Stimulated activated CD4-positive, alpha-beta T cell treated with anti-CD3 and anti-CD28 coated beads, Interleukin-1b, Interleukin-23, amount 100 ng/mL, for 4 hours (primary cell): ENCODE measurements at regions not wholly inside any gene's neighbourhood (a gene's known extent, or its start where the extent isn't known, plus 50 kb on each side); places are given as distances from the start of the nearest gene placed in this dataset.

Experiments used
- DNase-seq, 2 donors: peaks; one replicate each; pipeline ENCODE4 v3.0.0-alpha.2; 2020; ENCODE audit warnings: low read depth in 2 of 2

GRCh38 chr5:56323505-56323904 lies 90.4 kb upstream of the ANKRD55 start:
- no peak for DNase-seq

DNA sequence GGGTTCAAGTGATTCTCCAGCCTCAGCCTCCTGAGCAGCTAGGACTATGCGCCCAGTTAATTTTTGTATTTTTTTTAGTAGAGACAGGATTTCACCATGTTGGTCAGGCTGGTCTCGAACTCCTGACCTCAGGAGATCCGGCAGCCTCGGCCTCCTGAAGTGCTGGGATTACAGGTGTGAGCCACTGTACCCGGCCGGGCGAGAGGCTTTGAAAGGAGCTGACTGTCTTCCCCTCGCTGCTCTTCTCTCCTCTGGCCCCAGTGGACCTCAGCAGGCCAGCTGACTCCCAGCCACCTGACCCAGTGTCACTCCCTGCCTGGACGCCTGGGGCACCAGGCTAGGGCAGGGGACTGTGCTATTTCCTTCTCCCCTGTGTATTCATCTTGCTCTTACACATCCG lies 89.5 kb upstream of the ANKRD55 start:
- no peak for DNase-seq

DNA sequence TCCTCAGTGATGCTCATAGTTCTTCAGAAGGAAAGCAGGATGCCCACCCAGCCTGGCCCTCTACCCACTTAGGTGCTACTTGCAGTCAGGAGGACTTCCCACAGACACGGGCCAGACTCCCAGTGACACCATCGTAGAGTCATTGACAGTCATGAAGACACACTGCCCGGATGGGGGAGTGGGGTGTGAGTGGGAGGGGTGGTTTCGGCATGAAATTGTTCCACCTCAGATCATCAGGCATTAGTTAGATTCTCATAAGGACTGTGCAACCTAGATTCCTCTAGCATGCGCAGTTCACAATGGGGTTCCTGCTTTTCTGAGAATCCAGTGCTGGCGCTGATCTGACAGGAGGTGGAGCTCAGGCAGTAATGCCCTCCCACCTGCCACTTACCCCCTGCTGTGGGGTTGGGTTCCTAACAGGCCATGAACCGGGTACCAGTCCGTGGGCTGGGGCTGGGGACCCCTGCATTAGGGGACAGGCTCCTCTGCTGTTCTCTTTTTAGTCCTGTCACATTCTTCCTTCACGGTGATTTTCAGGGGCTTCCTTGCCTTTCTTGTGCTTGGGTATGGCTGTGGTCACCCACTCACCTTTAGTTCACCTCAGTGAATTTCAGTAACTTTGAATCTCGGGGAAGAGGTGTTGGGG lies 88.2 kb upstream of the ANKRD55 start:
- DNase-seq: no peak

DNA sequence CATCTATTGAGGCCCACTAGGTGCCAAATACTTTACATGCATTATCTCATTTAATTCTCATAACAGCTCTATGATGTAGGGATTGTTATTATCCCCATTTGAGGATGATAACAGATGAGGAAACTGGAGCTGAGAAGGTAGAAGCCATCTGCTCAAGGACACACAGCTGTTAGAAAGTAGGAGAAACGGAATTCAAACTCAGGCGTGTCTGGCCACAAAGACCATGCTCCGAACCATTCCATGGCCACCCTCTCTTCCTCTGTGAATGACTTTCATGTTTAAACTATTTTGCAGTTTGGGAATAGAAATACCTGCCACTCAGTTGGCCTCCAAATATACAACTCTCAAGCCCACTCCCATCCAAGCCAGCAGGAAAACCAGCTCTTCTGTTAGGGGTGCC lies 87.6 kb upstream of the ANKRD55 start:
- no peak for DNase-seq

DNA sequence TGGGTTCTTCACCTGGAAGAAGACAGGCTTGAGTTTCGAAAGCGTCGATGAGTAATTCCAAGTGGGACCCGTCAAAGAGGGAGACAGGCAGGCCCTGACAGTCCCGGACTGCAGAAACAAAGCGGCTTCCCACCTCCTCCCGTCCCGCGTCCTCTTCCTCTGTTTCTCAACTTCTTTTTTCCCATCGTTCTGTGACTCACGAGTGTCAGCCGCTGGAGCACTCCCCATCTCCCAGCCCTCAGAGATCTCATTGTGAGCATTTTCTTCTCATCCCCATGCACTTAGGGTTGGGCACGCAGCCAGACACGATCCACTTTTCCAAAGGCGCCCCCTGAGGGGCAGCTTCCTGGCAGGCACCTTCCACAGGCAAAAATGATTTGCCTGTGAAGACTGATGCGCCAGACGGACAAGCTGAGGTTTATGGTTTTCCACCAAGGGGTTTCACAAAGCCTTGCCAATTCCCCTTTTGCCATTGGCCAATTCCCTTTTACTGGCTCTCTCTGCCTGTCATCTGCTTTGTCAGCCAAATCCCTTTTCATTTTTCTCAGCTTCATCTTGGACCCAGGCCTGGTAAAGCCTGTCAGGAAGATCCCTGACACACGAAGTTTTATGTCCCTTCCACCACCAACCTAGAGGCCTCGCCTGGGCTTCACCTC lies 86.5 kb upstream of the ANKRD55 start:
- DNase-seq: no peak

GRCh38 chr5:56317923-56318561 lies 84.9 kb upstream of the ANKRD55 start:
- DNase-seq: no peak

DNA sequence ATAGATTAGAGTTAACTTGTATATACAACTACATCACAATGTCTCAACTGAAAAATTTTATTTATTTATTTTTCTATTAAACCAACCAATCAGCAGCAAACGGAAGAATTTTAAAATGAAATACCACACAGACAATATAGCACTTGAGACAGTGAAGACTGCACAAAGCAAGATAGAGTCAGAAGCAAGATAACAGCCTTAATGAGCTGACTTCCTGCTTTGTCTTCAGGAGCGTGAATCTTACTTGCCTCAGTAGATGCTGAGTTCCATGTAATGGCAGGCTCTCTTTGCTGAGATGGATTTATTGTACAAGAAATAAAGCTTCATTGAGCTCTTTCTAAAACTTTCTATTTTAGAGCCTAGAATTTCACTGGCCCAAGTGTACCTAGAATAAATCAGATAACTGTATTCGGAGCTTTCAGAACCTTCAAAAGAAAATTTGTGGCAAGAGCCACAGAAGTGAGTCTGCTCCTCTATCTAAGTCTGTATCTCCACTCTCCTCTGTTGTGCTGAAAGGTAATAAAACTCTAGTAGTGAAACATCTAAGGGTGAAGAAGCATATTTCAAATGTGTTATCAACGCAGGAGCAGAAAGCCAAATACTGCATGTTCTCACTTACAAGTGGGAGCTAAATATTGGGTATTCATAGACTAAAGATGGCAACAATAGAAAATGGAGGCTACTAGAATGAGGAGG lies 83.3 kb upstream of the ANKRD55 start:
- DNase-seq: no peak

DNA sequence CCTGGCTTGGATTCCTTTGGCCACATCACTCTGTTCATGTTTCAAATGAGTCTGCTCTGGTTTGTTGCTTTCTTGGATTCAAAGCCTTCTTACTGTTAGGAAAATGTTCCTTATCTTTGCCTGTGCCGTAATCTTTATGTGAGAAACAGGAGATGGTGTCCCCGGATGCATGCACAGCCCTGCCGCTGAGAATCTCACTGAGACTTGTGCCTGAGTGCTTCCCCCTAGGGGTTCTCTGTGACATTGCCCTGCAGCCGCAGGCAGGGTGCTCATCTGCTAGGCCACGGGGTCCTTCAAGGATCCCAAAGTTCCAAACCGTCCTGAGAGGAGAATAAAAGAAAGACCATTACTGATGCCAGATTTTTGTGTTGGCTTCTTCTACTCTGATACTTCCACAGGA lies 81.4 kb upstream of the ANKRD55 start:
- no peak for DNase-seq

- DNase-seq: no peak
These were observed 80.5 kb upstream of the ANKRD55 start for GRCh38 chr5:56313596-56313995.

GRCh38 chr5:56313004-56313531 lies 79.9 kb upstream of the ANKRD55 start:
- no peak for DNase-seq

DNA sequence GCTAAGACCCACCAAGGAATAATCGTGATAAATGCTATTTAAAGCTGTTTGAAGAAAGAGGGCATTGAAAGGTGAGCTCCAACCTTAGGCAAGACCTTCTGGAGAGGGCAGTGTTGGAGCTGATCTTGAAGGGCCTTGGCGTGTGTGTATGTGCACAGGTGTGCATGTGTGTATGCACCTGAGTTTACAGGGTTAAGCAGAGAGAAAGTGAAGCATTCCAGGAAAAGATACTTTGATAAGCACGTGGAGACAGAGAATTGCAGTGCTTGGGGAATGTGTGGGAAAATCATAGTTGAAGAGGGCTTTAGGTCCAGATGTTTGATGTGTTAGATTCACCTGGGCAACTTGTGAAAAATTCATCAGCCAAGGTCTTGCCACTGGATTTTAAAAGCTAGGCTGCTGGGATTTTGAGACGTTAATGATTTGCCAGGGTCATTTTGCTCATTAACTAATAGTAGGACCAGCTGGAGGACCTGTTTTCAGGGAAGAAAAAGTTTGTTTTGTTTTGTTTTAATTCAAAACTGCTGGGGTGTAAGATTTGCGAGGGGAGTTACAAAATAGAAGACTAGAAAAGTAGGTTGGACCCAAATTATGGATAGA lies 78.3 kb upstream of the ANKRD55 start:
- DNase-seq: no peak

DNA sequence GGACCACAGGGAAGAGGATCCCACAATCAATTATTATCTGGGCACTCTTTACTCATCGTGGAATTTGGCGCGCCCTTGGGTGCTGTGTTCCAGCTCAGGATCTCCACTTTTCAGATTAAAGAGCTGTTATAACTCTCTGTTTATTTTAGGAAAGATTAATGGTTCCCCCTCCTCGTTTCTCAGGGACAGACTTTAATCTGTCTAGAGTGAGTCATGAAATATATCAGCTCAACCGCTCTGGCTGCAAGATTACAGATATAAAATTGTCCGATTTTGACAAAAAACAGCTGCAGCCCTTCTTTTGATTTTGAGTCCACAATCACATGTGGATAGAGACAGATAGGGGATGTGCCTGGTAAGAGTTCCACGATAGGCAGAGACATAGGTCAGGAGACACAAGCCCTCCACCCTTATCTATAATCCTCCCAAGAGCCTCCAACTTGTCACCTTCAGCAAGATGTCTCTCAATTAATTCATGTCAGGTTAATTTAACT lies 77.6 kb upstream of the ANKRD55 start:
- no peak for DNase-seq

GRCh38 chr5:56309262-56309826 lies 76.2 kb upstream of the ANKRD55 start:
- DNase-seq: no peak

GRCh38 chr5:56307714-56308333 lies 74.7 kb upstream of the ANKRD55 start:
- DNase-seq: no peak

GRCh38 chr5:56306433-56307150 lies 73.5 kb upstream of the ANKRD55 start:
- DNase-seq: no peak

GRCh38 chr5:56305001-56305950 lies 72.1 kb upstream of the ANKRD55 start:
- DNase-seq: no peak

GRCh38 chr5:56303511-56303910 lies 70.4 kb upstream of the ANKRD55 start:
- DNase-seq: no peak

GRCh38 chr5:56302027-56302426 lies 68.9 kb upstream of the ANKRD55 start:
- DNase-seq: no peak

DNA sequence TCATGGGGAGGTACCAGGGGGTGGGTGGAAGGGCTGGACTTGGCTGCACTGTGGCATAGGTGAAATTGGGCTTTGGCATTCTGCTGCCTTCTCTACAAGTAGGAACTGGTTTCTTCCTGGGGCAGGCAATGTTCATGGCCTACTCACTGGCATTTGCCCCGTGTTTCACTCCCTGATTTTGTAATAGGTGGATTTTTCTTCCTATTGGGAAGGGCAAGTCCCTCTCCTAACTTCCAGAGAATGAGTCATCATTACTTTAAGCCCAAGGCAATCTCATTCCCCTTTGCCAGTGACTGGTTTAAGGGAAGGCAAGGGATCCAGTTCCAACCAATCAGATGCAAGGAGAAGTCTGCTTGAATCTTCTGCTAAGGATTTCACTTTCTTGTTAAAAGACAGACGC lies 67.9 kb upstream of the ANKRD55 start:
- DNase-seq: no peak
